Hematopoietic multipotent progenitor cell treated with erythropoietin and hydrocortisone succinate and interleukin-3 and kit ligand, for 4 days (in vitro differentiated cells): ENCODE measurements at regions not wholly inside any gene's neighbourhood (a gene's known extent, or its start where the extent isn't known, plus 50 kb on each side); places are given as distances from the start of the nearest gene placed in this dataset.
"Not testable (repeated sequence)": the region's sequence is repeated elsewhere in the genome, so short reads cannot be mapped to it uniquely, and the experiment has no call there.

Source experiments
- DNase-seq: peaks from one replicate; pipeline ENCODE4 v3.0.0-alpha.2; 2015

DNA sequence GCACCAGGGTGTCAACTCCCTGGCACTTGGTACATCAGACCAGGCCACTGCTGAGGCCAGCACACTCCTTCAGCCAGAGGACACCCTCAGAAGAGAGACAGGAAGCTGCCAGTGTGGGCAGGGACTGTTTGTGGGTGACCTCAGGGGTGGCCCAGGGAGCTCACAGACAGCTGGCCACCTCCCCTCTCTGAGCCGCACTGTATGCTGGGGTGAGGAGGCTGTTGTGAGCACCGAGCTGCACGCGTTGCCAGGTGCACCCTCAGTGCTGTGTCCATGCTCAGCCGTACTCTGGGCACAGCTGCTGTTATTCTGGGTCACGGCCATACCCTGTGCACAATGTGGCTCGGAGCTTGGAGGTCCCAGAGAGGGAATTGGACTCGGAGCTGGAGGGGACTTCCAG is 61.5 kb upstream of the NANOS1 start:
- DNase-seq, result no peak

GRCh38 chr10:118968482-118968881 is 61.0 kb upstream of the NANOS1 start:
- no peak for DNase-seq

DNA sequence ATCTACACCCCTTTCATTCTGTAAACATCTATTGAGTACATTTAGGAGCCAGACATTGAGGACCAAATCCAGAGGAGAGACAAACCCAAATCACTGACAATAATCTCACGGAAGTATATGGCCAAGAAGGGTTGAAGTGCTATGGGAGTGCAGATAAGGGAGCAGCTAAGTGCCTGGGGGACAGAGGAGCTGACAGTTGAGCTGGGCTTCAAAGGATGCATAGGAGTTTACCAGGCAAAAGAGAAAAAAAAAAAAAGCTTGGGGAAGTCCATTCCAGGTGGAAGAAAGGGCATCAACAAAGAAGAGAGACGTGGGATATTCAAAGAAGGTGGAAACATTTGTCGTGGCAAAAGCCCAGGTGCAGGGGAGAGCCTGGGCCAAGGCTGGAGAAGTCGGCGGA is 60.5 kb upstream of the NANOS1 start:
- no peak for DNase-seq

GRCh38 chr10:118970770-118971169 is 58.7 kb upstream of the NANOS1 start:
- DNase-seq, result no peak

- no peak for DNase-seq
Observed at GRCh38 chr10:118971187-118971586, 58.3 kb upstream of the NANOS1 start.

- no peak for DNase-seq
Observed at GRCh38 chr10:118971876-118972275, 57.6 kb upstream of the NANOS1 start.

- no peak for DNase-seq
Observed at GRCh38 chr10:118973744-118974143, 55.8 kb upstream of the NANOS1 start.

DNA sequence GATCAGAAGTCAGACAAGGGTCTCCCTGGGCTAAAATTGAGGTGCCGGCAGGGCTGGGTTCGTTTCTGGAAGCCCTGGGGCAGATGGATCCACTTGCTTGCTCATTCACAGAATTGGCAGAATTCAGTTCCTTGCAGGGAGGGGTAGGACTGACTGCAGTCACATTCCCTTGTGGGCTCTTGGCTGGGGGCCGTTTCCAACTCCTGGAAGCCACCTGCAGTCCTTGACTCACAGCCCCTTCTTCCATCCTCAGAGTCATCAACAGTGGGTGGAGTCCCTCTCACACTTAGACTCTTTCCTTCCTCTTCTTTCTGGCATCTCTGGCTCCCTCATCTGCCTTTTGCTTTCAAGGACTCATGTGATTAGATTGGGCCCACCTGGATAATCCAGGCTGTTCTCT is 54.6 kb upstream of the NANOS1 start:
- no peak for DNase-seq

GRCh38 chr10:118976219-118976618 is 53.3 kb upstream of the NANOS1 start:
- not testable (repeated sequence) for DNase-seq

- DNase-seq, result no peak
Observed at GRCh38 chr10:118977022-118977599, 52.4 kb upstream of the NANOS1 start.

GRCh38 chr10:118977835-118978234 is 51.7 kb upstream of the NANOS1 start:
- DNase-seq, result no peak

DNA sequence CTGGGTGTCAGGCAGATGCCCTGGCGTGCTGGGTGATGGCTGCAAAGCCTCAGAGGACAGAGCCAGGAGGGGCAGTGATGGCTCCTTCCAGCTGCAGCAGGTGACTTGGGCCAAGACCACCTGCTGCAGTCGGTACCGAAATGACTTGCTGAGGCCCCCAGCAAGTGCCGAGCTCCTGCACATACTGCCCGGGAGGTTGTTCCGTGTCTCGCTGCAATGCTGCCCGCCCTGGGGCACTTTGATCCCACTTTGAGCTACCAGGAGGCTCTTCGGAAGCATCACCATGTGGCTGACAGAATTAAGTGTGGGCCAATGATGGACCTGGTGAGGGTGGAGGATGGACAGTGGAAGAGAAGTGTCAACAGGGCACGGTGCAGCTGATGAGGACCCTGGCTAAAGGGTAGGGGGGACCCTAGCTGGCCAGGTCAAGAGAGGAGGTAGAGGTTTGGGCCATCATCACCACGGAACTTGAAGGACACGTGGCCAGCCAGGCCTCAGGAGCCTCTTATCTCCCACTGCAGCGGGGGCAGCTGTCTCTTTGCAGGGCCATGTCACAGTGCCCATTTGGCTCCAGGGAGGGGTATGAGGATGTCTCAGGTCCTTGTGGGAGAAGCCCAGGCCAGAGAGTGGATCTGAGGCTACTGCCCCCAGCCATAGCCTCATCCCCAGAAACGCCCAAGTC is 51.1 kb upstream of the NANOS1 start:
- no peak for DNase-seq

- no peak for DNase-seq
Observed at GRCh38 chr10:118978998-118979350, 50.5 kb upstream of the NANOS1 start.

- no peak for DNase-seq
Observed at GRCh38 chr10:118979661-118980060, 49.9 kb upstream of the NANOS1 start.
